GM13976 (cell line): ENCODE measurements at regions not wholly inside any gene's neighbourhood (a gene's known extent, or its start where the extent isn't known, plus 50 kb on each side); places are given as distances from the start of the nearest gene placed in this dataset.

Experiments used
- DNase-seq: peaks from one replicate; pipeline ENCODE4 v3.0.0; 2012; ENCODE audit warnings: low spot score
- CTCF ChIP-seq: IDR thresholded peaks from 2 replicates; pipeline ENCODE4 v1.5.1; 2012; ENCODE audit warnings: borderline replicate concordance, mild to moderate bottlenecking; ENCODE audit not compliant: insufficient read depth; ENCODE audit errors: extremely low read depth, missing control alignments, control extremely low read depth
- in situ Hi-C: fragments of 300-500 bp; cut with MboI; formaldehyde crosslinking; loops from one replicate; pipeline ENCODE4 v1.12.0; 2022; ENCODE audit warnings: low sequenced_read_pairs, mixed read lengths, inconsistent platforms; ENCODE audit not compliant: unreplicated experiment

DNA sequence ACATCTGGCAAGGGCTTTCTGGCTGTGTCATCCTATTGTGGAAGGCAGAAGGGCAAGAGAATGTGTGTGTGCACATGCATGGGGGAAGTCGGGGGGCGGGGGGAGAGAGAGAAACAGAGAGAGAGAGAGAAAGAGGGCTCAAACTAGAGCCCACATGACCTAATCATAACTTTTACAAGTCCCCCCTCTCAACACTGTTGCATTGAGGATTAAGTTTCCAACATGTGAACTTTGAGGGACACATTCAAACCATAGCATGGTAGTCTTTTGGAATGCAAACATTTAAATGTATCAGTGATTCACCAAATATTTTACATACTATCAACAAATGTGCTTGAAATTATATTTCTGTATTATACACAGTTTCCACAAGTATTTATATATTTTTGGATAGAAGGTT is 655.4 kb upstream of the B3GALT2 start:
- in situ Hi-C loops: no loop called here
- no peak for DNase-seq
- TF ChIP-seq CTCF: no peak

DNA sequence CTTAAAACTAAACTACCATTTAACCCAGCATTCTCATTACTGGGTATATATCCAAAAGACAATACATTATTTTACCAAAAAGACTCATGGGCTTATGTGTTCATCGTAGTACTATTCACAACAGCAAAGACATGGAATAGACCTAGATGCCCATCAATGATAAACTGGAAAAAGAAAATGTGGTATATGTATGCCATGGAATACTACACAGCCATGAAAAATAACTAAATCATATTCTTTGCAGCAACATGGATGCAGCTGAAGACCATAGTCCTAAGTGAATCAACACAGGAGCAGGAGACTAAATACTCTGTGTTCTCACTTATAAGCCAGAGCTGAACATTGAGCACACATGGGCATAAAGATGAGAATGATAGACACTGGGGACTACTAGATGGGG is 645.1 kb upstream of the B3GALT2 start:
- no peak for DNase-seq
- no peak for TF ChIP-seq CTCF
- in situ Hi-C loops: no loop called here

- in situ Hi-C loops: no loop called here
- DNase-seq: no peak
- TF ChIP-seq CTCF: no peak
Measured at GRCh38 chr1:193827516-193827915, 641.1 kb upstream of the B3GALT2 start.

DNA sequence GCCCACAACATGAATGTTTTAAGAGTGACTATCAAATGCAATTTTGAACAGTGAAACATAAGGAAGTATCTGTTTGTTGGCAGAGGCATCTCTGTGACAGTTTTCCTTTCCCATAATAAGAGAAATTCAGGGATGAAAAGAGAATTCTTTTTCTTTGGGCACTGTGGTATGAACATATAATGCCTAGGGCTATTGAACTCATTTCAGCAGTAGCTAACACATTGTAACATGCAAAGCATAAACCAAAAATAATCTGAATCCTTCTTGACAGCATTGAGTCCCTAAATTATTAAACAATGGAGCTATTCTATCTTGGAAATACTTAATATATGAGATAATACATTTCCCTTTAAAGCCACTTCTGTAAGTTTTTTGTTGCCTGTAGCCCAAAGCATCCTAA is 633.0 kb upstream of the B3GALT2 start:
- in situ Hi-C loops: no loop called here
- no peak for TF ChIP-seq CTCF
- DNase-seq: no peak

- TF ChIP-seq CTCF: no peak
- in situ Hi-C loops: no loop called here
Measured at GRCh38 chr1:193807208-193807607, 620.8 kb upstream of the B3GALT2 start.

GRCh38 chr1:193806079-193807048 is 620.0 kb upstream of the B3GALT2 start:
- TF ChIP-seq CTCF: no peak
- no peak for DNase-seq
- in situ Hi-C loops: no loop called here

More at GRCh38 chr1:193807208-193807607, 620.8 kb upstream of the B3GALT2 start:
- DNase-seq: no peak
